A673 (cell line): ENCODE measurements at regions not wholly inside any gene's neighbourhood (a gene's known extent, or its start where the extent isn't known, plus 50 kb on each side); places are given as distances from the start of the nearest gene placed in this dataset.

ENCODE experiments used
- BruUV-seq: library from RNA; stranded (reverse); fragments of 400-500 nt; replicated peaks from 2 replicates; lab custom pipeline; 2021; lab: Mats Ljungman, UMichigan
- CTCF ChIA-PET: fragments of 300-600 bp; sonication (Branson Sonifier 250); formaldehyde crosslinking; loops from one replicate; lab custom pipeline; 2022; ENCODE audit warnings: antibody characterized with exemption; lab: Charles Lee
- POLR2A ChIA-PET: fragments of 300-600 bp; sonication (Branson Sonifier 250); formaldehyde crosslinking; loops from one replicate; lab custom pipeline; 2022; ENCODE audit warnings: antibody characterized with exemption; ENCODE audit not compliant: low non-redundant PET; lab: Charles Lee
- DNase-seq: peaks from one replicate; pipeline ENCODE4 v3.0.0-alpha.2; 2015; ENCODE audit warnings: low spot score
- H3K27ac ChIP-seq: fragments of 200-600 bp; sonication (generic); 2 replicates; pipeline ENCODE4 v1.5.1; 2016; ENCODE audit warnings: mixed run types, low read depth, mild to moderate bottlenecking, mixed read lengths, antibody characterized with exemption, low read length; ENCODE audit not compliant: poor library complexity, severe bottlenecking
- H3K27me3 ChIP-seq: fragments of 200-600 bp; sonication (generic); replicated peaks from 2 replicates; pipeline ENCODE4 v1.6.1; 2017; ENCODE audit warnings: mixed run types, low read depth, mild to moderate bottlenecking, mixed read lengths, antibody characterized with exemption, low read length; ENCODE audit not compliant: insufficient read depth, poor library complexity
- H3K36me3 ChIP-seq: fragments of 200-600 bp; sonication (generic); 2 replicates; pipeline ENCODE4 v1.6.1; 2016; ENCODE audit warnings: mixed run types, mild to moderate bottlenecking, mixed read lengths, antibody characterized with exemption, low read length; ENCODE audit not compliant: insufficient read depth, poor library complexity, severe bottlenecking
- H3K4me1 ChIP-seq: fragments of 200-600 bp; sonication (generic); 2 replicates; pipeline ENCODE4 v1.6.1; 2017; ENCODE audit warnings: mixed run types, mild to moderate bottlenecking, mixed read lengths, antibody characterized with exemption, low read length; ENCODE audit not compliant: insufficient read depth, poor library complexity, severe bottlenecking
- H3K4me3 ChIP-seq: fragments of 200-600 bp; sonication (generic); 2 replicates; pipeline ENCODE4 v1.5.1; 2016; ENCODE audit warnings: low read depth, mixed run types, mild to moderate bottlenecking, mixed read lengths, low read length; ENCODE audit not compliant: poor library complexity, severe bottlenecking
- H3K9me3 ChIP-seq: fragments of 200-600 bp; sonication (generic); 2 replicates; pipeline ENCODE4 v1.6.1; 2016; ENCODE audit warnings: mixed run types, low read depth, mild to moderate bottlenecking, mixed read lengths, antibody characterized with exemption, low read length; ENCODE audit not compliant: poor library complexity, severe bottlenecking
- CTCF ChIP-seq: fragments of 300-800, 200-600 bp; sonication (generic); conservative IDR thresholded peaks from 2 replicates; pipeline ENCODE4 v1.5.1; 2017; ENCODE audit warnings: low read depth, mild to moderate bottlenecking, antibody characterized with exemption, low read length, moderate library complexity, mixed read lengths
- EZH2 ChIP-seq: fragments of 200-600 bp; sonication (generic); IDR thresholded peaks from 2 replicates; pipeline ENCODE4 v1.6.1; 2017; ENCODE audit warnings: borderline replicate concordance, low read depth, mild to moderate bottlenecking, mixed read lengths, antibody characterized with exemption, low read length; ENCODE audit not compliant: poor library complexity, severe bottlenecking
- intact Hi-C: fragments of 100-400 bp; cut with micrococcal nuclease; formaldehyde crosslinking; loops from one replicate; pipeline ENCODE4 v1.10.0; 2022; ENCODE audit not compliant: unreplicated experiment

- TF ChIP-seq CTCF (no peak), EZH2 (no peak)
- intact Hi-C loops: no loop called here
- H3K27me3 ChIP-seq: no peaks in the 10 kb centered on the region
- BruUV-seq: no TSS peak
- DNase-seq: no peak
- no peak overlapping the region for H3K27ac ChIP-seq
- H3K9me3 ChIP-seq: no peaks in the 10 kb centered on the region
- POLR2A ChIA-PET: no interaction called here
- no peaks in the 10 kb centered on the region for H3K4me1 ChIP-seq
- H3K36me3 ChIP-seq: no peaks in the 10 kb centered on the region
- CTCF ChIA-PET: interaction anchor here (0.7 kb wide), 1 partner anchor 23 kb away, joined by 3 read pairs; no protein-coding TSS in a partner anchor
- H3K4me3 ChIP-seq: no peak overlapping the region
Observed at GRCh38 chr14:24708684-24709083, 74.7 kb upstream of the GZMB start.

DNA sequence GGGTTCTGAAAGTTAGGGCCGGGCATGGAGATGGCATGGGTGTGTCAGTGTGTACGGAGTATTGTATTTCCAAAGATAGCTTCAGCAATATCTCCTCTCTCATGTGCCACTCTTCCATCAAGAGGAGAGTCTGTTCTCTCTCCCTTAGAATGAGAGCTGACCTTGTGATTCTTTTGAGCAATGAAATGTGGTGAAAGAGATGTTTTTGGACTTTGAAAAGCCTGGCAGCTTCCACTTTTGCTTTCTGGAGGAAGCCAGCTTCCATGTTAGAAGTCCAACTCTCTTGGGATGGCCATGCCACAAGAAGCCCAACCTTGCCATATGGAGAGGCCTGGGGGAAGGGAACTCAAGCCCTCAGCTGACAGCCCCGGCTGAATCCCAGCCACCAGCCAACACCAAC lies 72.4 kb upstream of the GZMB start:
- intact Hi-C loops: no loop called here
- Histone ChIP-seq H3K36me3 (no peaks in the 10 kb centered on the region), H3K4me1 (no peaks in the 10 kb centered on the region), H3K9me3 (no peaks in the 10 kb centered on the region), H3K27me3 (no peaks in the 10 kb centered on the region), H3K27ac (no peak overlapping the region), H3K4me3 (no peak overlapping the region)
- TF ChIP-seq EZH2: no peak
- no peak for TF ChIP-seq CTCF
- BruUV-seq: no TSS peak
- DNase-seq: no peak
- ChIA-PET CTCF (interaction anchor here (0.9 kb wide), 1 partner anchor 11 kb away, joined by 3 read pairs; no protein-coding TSS in a partner anchor), POLR2A (no interaction called here)

- ChIA-PET CTCF (interaction anchor here (0.9 kb wide), 1 partner anchor 12 kb away, joined by 3 read pairs; no protein-coding TSS in a partner anchor), POLR2A (no interaction called here)
- BruUV-seq: no TSS peak
- no peak overlapping the region for H3K27ac ChIP-seq
- no peak overlapping the region for H3K4me3 ChIP-seq
- intact Hi-C loops: no loop called here
- no peak for DNase-seq
- TF ChIP-seq CTCF: no peak
- TF ChIP-seq EZH2: no peak
- no peaks in the 10 kb centered on the region for H3K36me3 ChIP-seq
- H3K9me3 ChIP-seq: no peaks in the 10 kb centered on the region
- H3K4me1 ChIP-seq: no peaks in the 10 kb centered on the region
- no peaks in the 10 kb centered on the region for H3K27me3 ChIP-seq
Observed at GRCh38 chr14:24705840-24706239, 71.8 kb upstream of the GZMB start.
